CD4-positive, alpha-beta T cell (primary cell): ENCODE measurements at regions not wholly inside any gene's neighbourhood (a gene's known extent, or its start where the extent isn't known, plus 50 kb on each side); places are given as distances from the start of the nearest gene placed in this dataset.

Experiments
- ATAC-seq: fragments of 200-7000 bp; cut with Tn5 transposase; one replicate; pipeline ENCODE4 v1.10.0; 2022; ENCODE audit warnings: mild to moderate bottlenecking; ENCODE audit not compliant: poor library complexity
- CTCF ChIA-PET: fragments of 350-600 bp; sonication (Branson Sonifier 250); formaldehyde crosslinking; loops from one replicate; lab custom pipeline; 2021; ENCODE audit warnings: antibody characterized with exemption, inconsistent platforms; lab: Charles Lee
- POLR2A ChIA-PET: fragments of 350-600 bp; sonication (Branson Sonifier 250); formaldehyde crosslinking; loops from one replicate; lab custom pipeline; 2021; ENCODE audit warnings: antibody characterized with exemption, inconsistent platforms; lab: Charles Lee
- DNase-seq, 14 experiments: peaks; one replicate each; pipeline ENCODE4 v3.0.0-alpha.2; 2013 to 2020; ENCODE audit warnings: mixed read lengths in 2 of 14
- H3K27ac ChIP-seq, 2 donors: one replicate each; pipeline versions ENCODE4 v1.5.1 to v1.7.0; 2013; ENCODE audit warnings: low read length in 2 of 2, low read depth in 1 of 2, mild to moderate bottlenecking in 1 of 2
- H3K27me3 ChIP-seq, 2 experiments: 1 replicate in 1 of 2; 2 replicates in 1 of 2; pipeline versions ENCODE4 v1.6.1 to v1.7.0; 2013; ENCODE audit warnings: low read length in 2 of 2, control low read depth in 1 of 2, mild to moderate bottlenecking in 1 of 2, moderate library complexity in 1 of 2; ENCODE audit not compliant: insufficient read depth in 2 of 2, control insufficient read depth in 1 of 2
- H3K36me3 ChIP-seq: one replicate; pipeline ENCODE4 v1.6.1; 2013; ENCODE audit warnings: low read length, control low read depth; ENCODE audit not compliant: insufficient read depth
- H3K4me1 ChIP-seq: one replicate; pipeline ENCODE4 v1.6.1; 2013; ENCODE audit warnings: low read length, control low read depth; ENCODE audit not compliant: insufficient read depth
- H3K4me3 ChIP-seq: one replicate; pipeline ENCODE4 v1.5.1; 2013; ENCODE audit warnings: mild to moderate bottlenecking, low read length, moderate library complexity
- H3K9me3 ChIP-seq, 2 experiments: 1 replicate in 1 of 2; 2 replicates in 1 of 2; pipeline versions ENCODE4 v1.6.1 to v1.7.0; 2013; ENCODE audit warnings: low read length in 2 of 2, mild to moderate bottlenecking in 2 of 2, control low read depth in 1 of 2, moderate library complexity in 1 of 2; ENCODE audit not compliant: control insufficient read depth in 1 of 2, insufficient read depth in 1 of 2
- H3K27ac Mint-ChIP-seq: one replicate; pipeline ENCODE4 v1.8.0; 2020; ENCODE audit warnings: mixed read lengths
- H3K27me3 Mint-ChIP-seq: one replicate; pipeline ENCODE4 v1.8.0; 2021; ENCODE audit warnings: mixed read lengths
- H3K36me3 Mint-ChIP-seq: one replicate; pipeline ENCODE4 v1.8.0; 2021; ENCODE audit warnings: low read depth, mixed read lengths
- H3K4me1 Mint-ChIP-seq: one replicate; pipeline ENCODE4 v1.8.0; 2021; ENCODE audit warnings: low read depth, mixed read lengths
- H3K4me3 Mint-ChIP-seq: one replicate; pipeline ENCODE4 v1.8.0; 2020; ENCODE audit warnings: mild to moderate bottlenecking, mixed read lengths
- H3K9me3 Mint-ChIP-seq: one replicate; pipeline ENCODE4 v1.8.0; 2020; ENCODE audit warnings: mixed read lengths
- intact Hi-C, 2 experiments: fragments of 100-400 bp; cut with DNase I in 1 of 2; cut with micrococcal nuclease in 1 of 2; formaldehyde crosslinking; loops; one replicate each; pipeline versions ENCODE4 v1.15.1 to v1.9.0; 2023 to 2025; cut with DNase I, micrococcal nuclease
- TF ChIP-seq, protein P1 (sequence below): fragments of 200-600 bp; IDR thresholded peaks from one replicate; pipeline ENCODE4 v1.8.0; 2022; ENCODE audit warnings: antibody characterized with exemption, mild to moderate bottlenecking

DNA sequence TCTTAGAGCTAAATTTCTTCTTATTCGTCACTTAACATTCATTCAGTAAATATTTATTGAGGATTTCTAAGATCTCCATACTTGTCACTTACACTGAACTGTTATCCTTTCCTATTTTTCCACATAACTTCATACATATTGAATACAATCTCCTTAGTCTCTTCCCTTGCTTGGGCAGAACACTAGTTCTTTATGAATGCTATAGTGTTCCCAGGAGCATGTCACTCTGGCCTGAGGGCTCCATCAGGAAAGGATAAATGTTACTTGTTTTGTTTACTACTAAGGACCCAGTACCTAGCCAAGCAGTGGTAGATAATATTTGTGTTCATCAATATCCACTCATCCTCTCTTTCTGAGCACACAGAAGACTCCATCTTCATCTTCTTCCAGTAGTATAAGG, 544.7 kb downstream of the ZEB2 start:
- ATAC-seq (no peak), DNase-seq (no peak)
- Histone ChIP-seq H3K27ac (no peak overlapping the region), H3K27me3 (no peaks in the 10 kb centered on the region), H3K9me3 (no peaks in the 10 kb centered on the region), H3K36me3 (no peaks in the 10 kb centered on the region), H3K4me1 (no peaks in the 10 kb centered on the region), H3K4me3 (no peak overlapping the region)
- no peaks in the 10 kb centered on the region for H3K27me3 Mint-ChIP-seq
- intact Hi-C loops = no loop called here
- H3K4me1 Mint-ChIP-seq = no peaks in the 10 kb centered on the region
- TF ChIP-seq, protein P1, sequence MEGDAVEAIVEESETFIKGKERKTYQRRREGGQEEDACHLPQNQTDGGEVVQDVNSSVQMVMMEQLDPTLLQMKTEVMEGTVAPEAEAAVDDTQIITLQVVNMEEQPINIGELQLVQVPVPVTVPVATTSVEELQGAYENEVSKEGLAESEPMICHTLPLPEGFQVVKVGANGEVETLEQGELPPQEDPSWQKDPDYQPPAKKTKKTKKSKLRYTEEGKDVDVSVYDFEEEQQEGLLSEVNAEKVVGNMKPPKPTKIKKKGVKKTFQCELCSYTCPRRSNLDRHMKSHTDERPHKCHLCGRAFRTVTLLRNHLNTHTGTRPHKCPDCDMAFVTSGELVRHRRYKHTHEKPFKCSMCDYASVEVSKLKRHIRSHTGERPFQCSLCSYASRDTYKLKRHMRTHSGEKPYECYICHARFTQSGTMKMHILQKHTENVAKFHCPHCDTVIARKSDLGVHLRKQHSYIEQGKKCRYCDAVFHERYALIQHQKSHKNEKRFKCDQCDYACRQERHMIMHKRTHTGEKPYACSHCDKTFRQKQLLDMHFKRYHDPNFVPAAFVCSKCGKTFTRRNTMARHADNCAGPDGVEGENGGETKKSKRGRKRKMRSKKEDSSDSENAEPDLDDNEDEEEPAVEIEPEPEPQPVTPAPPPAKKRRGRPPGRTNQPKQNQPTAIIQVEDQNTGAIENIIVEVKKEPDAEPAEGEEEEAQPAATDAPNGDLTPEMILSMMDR = no peak
- H3K27ac Mint-ChIP-seq = no peak overlapping the region
- ChIA-PET POLR2A (no interaction called here), CTCF (no interaction called here)
- H3K9me3 Mint-ChIP-seq = no peaks in the 10 kb centered on the region
- no peaks in the 10 kb centered on the region for H3K36me3 Mint-ChIP-seq
- no peak overlapping the region for H3K4me3 Mint-ChIP-seq

DNA sequence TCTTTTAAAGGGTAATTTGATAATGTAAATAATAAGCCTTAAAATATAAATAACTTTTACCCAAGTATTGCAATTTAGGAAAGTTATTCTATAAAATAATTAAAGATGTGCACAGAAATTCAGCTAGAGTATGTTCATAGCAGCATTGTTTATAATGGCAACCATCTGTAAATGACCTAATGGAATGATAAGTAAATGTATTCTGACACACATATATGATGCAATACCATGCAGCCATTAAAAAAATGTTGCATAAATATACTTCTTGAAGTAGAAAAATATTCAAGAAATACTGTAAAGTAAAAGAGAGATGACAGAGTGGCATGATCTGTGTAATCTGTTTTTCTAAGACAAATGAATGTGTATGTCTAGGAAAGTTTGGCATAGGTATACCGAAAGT, 545.7 kb downstream of the ZEB2 start:
- H3K27me3 Mint-ChIP-seq = no peaks in the 10 kb centered on the region
- intact Hi-C loops = no loop called here
- H3K4me1 Mint-ChIP-seq = no peaks in the 10 kb centered on the region
- Histone ChIP-seq H3K9me3 (no peaks in the 10 kb centered on the region), H3K36me3 (no peaks in the 10 kb centered on the region), H3K27me3 (no peaks in the 10 kb centered on the region), H3K4me1 (no peaks in the 10 kb centered on the region), H3K4me3 (no peak overlapping the region), H3K27ac (no peak overlapping the region)
- no peak overlapping the region for H3K4me3 Mint-ChIP-seq
- no peaks in the 10 kb centered on the region for H3K36me3 Mint-ChIP-seq
- no peaks in the 10 kb centered on the region for H3K9me3 Mint-ChIP-seq
- no peak overlapping the region for H3K27ac Mint-ChIP-seq
- ChIA-PET CTCF (no interaction called here), POLR2A (no interaction called here)
- no peak for ATAC-seq
- no peak for DNase-seq
- TF ChIP-seq, protein P1 = no peak

DNA sequence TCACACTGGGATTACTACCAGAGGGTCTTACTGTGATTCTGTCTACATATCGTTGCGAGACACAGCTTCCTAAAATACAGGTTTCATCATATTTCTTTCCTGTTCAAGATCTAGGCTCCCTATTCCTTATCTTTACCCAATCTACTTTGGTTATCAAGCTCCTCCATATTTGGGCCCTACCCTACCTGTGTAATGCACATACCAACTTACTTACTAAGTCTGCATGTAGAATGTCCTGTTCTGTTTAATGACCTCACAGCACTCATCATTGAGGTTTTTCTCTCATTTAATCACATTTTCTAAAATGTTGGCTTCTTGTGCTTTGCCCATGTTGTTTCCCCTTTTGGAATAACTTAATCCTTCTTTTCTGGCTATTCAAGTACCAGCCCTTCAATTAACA, 551.1 kb downstream of the ZEB2 start:
- Histone ChIP-seq H3K4me3 (no peak overlapping the region), H3K27ac (no peak overlapping the region), H3K27me3 (no peaks in the 10 kb centered on the region), H3K36me3 (no peaks in the 10 kb centered on the region), H3K9me3 (no peaks in the 10 kb centered on the region), H3K4me1 (no peaks in the 10 kb centered on the region)
- no peak overlapping the region for H3K27ac Mint-ChIP-seq
- no peaks in the 10 kb centered on the region for H3K36me3 Mint-ChIP-seq
- no peak overlapping the region for H3K4me3 Mint-ChIP-seq
- ChIA-PET POLR2A (no interaction called here), CTCF (no interaction called here)
- DNase-seq (no peak), ATAC-seq (no peak)
- H3K9me3 Mint-ChIP-seq = no peaks in the 10 kb centered on the region
- intact Hi-C loops = no loop called here
- TF ChIP-seq, protein P1 = no peak
- H3K4me1 Mint-ChIP-seq = no peaks in the 10 kb centered on the region
- H3K27me3 Mint-ChIP-seq = no peaks in the 10 kb centered on the region
